Stomach (tissue), 8 donors: ENCODE measurements at regions not wholly inside any gene's neighbourhood (a gene's known extent, or its start where the extent isn't known, plus 50 kb on each side); places are given as distances from the start of the nearest gene placed in this dataset.
"Not testable (repeated sequence)": the region's sequence is repeated elsewhere in the genome, so short reads cannot be mapped to it uniquely, and the experiment has no call there.

ENCODE experiments used
- DNase-seq, 2 donors: peaks; one replicate each; pipeline versions ENCODE4 v3.0.0 to v3.0.0-alpha.2; 2013 to 2019
- H3K27ac ChIP-seq, 5 donors: fragments of 200-600 bp in 4 of 5; sonication (generic) in 4 of 5; one replicate each; pipeline ENCODE4 v1.5.1; 2013 to 2019; ENCODE audit warnings: mild to moderate bottlenecking in 1 of 5, moderate library complexity in 1 of 5
- H3K27me3 ChIP-seq, 3 donors: fragments of 200-600 bp; sonication (generic); one replicate each; pipeline ENCODE4 v1.5.1; 2017 to 2019; ENCODE audit warnings: mixed run types in 1 of 3
- H3K36me3 ChIP-seq, 4 donors: fragments of 200-600 bp; sonication (generic); 1 replicate in 3 of 4; 2 replicates in 1 of 4; pipeline ENCODE4 v1.5.1; 2016 to 2019
- H3K4me1 ChIP-seq, 4 donors: fragments of 200-600 bp; sonication (generic); one replicate each; pipeline ENCODE4 v1.5.1; 2016 to 2019
- H3K4me3 ChIP-seq, 4 donors: fragments of 200-600 bp; sonication (generic) in 3 of 4; one replicate each; pipeline ENCODE4 v1.5.1; 2016 to 2019; ENCODE audit warnings: mild to moderate bottlenecking in 1 of 4
- H3K9me3 ChIP-seq, 4 donors: fragments of 200-600 bp; sonication (generic); one replicate each; pipeline ENCODE4 v1.5.1; 2016 to 2019
- CTCF ChIP-seq, 7 experiments: fragments of 450-650 bp in 4 of 7; fragments of 200-600 bp in 3 of 7; sonication (generic) in 3 of 7; IDR thresholded peaks; one replicate each; pipeline ENCODE4 v1.5.1; 2016 to 2019; ENCODE audit warnings: antibody characterized with exemption in 7 of 7, control low read depth in 2 of 7, mild to moderate bottlenecking in 1 of 7
- EP300 ChIP-seq: sonication (generic); formaldehyde crosslinking; IDR thresholded peaks from one replicate; pipeline ENCODE4 v1.6.1; 2017; ENCODE audit warnings: antibody characterized with exemption
- POLR2A ChIP-seq, 4 donors: fragments of 450-650 bp; IDR thresholded peaks; one replicate each; pipeline ENCODE4 v1.6.1; 2016; ENCODE audit warnings: antibody characterized with exemption in 4 of 4, control low read depth in 2 of 4, mild to moderate bottlenecking in 1 of 4, moderate library complexity in 1 of 4
- POLR2AphosphoS5 ChIP-seq, 3 donors: sonication (generic); formaldehyde crosslinking; IDR thresholded peaks; one replicate each; pipeline ENCODE4 v1.6.1; 2016; ENCODE audit warnings: antibody characterized with exemption in 3 of 3
- WGBS, 5 donors: extraction: QIAGEN DNeasy Blood & Tissue Kit in 3 of 5; methylation state at CpG; one replicate each; pipeline versions ENCODE4 v1.1.5 to v1.1.7; 2013 to 2018; 5-methylcytosine and 5-hydroxymethylcytosine counted together
- intact Hi-C: fragments of 100-400 bp; cut with DNase I; formaldehyde crosslinking; loops from one replicate; pipeline ENCODE4 v1.15.1; 2023; ENCODE audit warnings: low total_unique reads
- donor health status: healthy with polysubstance abuse.
- donor health status: Bipolar disorder and iron deficiency.
- donor health status: healthy.

- WGBS, 5 donors = 78 to 84% (median 82%) methylated on average over 5 of the region's 5 CpGs
- no peak for TF ChIP-seq EP300
- no peak for TF ChIP-seq POLR2A (IDR thresholded peaks at IDR 0.05)
- TF ChIP-seq POLR2AphosphoS5 (IDR thresholded peaks at IDR 0.05) = no peak
- no peak for TF ChIP-seq CTCF (IDR thresholded peaks at IDR 0.05)
- intact Hi-C loops = no loop called here
These were observed 429.4 kb upstream of the LMO3 start for GRCh38 chr12:17035372-17035771.

GRCh38 chr12:17030338-17030737, 424.4 kb upstream of the LMO3 start:
- no peaks in the 10 kb centered on the region for H3K27me3 ChIP-seq
- intact Hi-C loops = no loop called here
- H3K4me1 ChIP-seq = no peaks in the 10 kb centered on the region
- H3K27ac ChIP-seq = no peak overlapping the region
- 9 to 33% (median 28%) methylated on average over 1 of the region's 1 CpG for WGBS, 5 donors
- no peak overlapping the region for H3K4me3 ChIP-seq
- H3K9me3 ChIP-seq = no peaks in the 10 kb centered on the region
- DNase-seq = no peak
- no peaks in the 10 kb centered on the region for H3K36me3 ChIP-seq
- no peak for TF ChIP-seq EP300
- no peak for TF ChIP-seq POLR2AphosphoS5 (IDR thresholded peaks at IDR 0.05)
- no peak for TF ChIP-seq POLR2A (IDR thresholded peaks at IDR 0.05)
- TF ChIP-seq CTCF (IDR thresholded peaks at IDR 0.05) = no peak

More at GRCh38 chr12:17035372-17035771, 429.4 kb upstream of the LMO3 start:
- H3K36me3 ChIP-seq = no peaks in the 10 kb centered on the region
- DNase-seq = no peak
- H3K27ac ChIP-seq = no peak overlapping the region
- H3K27me3 ChIP-seq = no peaks in the 10 kb centered on the region
- H3K4me3 ChIP-seq = no peak overlapping the region
- H3K9me3 ChIP-seq = no peaks in the 10 kb centered on the region
- H3K4me1 ChIP-seq = no peaks in the 10 kb centered on the region

DNA sequence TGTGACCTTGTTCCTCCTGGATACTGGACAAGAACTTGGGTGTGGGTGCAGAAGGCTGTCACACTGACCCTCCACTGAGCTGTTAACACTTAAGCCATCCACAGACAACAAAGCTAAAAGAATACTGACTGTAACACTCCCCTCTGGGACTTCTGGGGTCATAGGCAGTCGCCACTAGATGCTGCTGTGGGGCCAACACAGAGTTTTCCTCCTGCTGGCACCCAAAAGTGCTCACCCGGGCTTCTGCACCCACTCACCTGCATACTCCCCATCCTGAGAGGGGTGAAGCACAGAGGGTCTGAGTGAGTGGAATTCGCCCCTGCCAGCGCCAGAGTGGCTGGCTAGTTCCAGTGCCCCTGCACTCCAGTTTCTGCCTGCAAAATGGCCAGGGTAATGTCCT, 422.4 kb upstream of the LMO3 start:
- Histone ChIP-seq H3K27ac (no peak overlapping the region), H3K4me3 (no peak overlapping the region), H3K27me3 (no peaks in the 10 kb centered on the region), H3K36me3 (no peaks in the 10 kb centered on the region), H3K4me1 (no peaks in the 10 kb centered on the region), H3K9me3 (no peaks in the 10 kb centered on the region)
- no peak for DNase-seq
- TF ChIP-seq EP300 (no peak), CTCF (IDR thresholded peaks at IDR 0.05) (no peak), POLR2A (IDR thresholded peaks at IDR 0.05) (no peak), POLR2AphosphoS5 (IDR thresholded peaks at IDR 0.05) (no peak)
- intact Hi-C loops = no loop called here
- 46 to 78% (median 52%) methylated on average over 3 to 4 of the region's 4 CpGs for WGBS, 5 donors

- H3K4me3 ChIP-seq, H3K36me3 ChIP-seq, H3K27me3 ChIP-seq, H3K9me3 ChIP-seq, H3K4me1 ChIP-seq, H3K27ac ChIP-seq, DNase-seq, intact Hi-C loops: not testable (repeated sequence)
- WGBS, 5 donors = 62 to 73% (median 67%) methylated on average over 10 of the region's 10 CpGs
These were observed 419.5 kb upstream of the LMO3 start for GRCh38 chr12:17025424-17025823.

GRCh38 chr12:17020765-17021164, 414.8 kb upstream of the LMO3 start:
- no peak for TF ChIP-seq POLR2A (IDR thresholded peaks at IDR 0.05)
- no peak for TF ChIP-seq CTCF (IDR thresholded peaks at IDR 0.05)
- no peak for TF ChIP-seq POLR2AphosphoS5 (IDR thresholded peaks at IDR 0.05)
- TF ChIP-seq EP300 = no peak
- Histone ChIP-seq H3K27me3 (no peaks in the 10 kb centered on the region), H3K4me1 (no peaks in the 10 kb centered on the region), H3K4me3 (no peak overlapping the region), H3K36me3 (no peaks in the 10 kb centered on the region), H3K27ac (no peak overlapping the region), H3K9me3 (peaks cover 0 to 8% (median 0%) of the 10 kb centered on the region in 4 donors)
- intact Hi-C loops = no loop called here
- no peak for DNase-seq
